NB4 (cell line): ENCODE measurements at regions not wholly inside any gene's neighbourhood (a gene's known extent, or its start where the extent isn't known, plus 50 kb on each side); places are given as distances from the start of the nearest gene placed in this dataset.

Experiments used
- CTCF ChIP-seq: IDR thresholded peaks from one replicate; pipeline ENCODE4 v1.5.1; 2012; ENCODE audit warnings: low read depth, low read length
- MAX ChIP-seq: IDR thresholded peaks from 2 replicates; pipeline ENCODE4 v1.6.1; 2011; ENCODE audit warnings: low read depth, low read length
- MYC ChIP-seq: IDR thresholded peaks from 2 replicates; pipeline ENCODE4 v1.6.1; 2011; ENCODE audit warnings: low read depth, low read length
- POLR2A ChIP-seq: IDR thresholded peaks from 2 replicates; pipeline ENCODE4 v1.6.1; 2011; ENCODE audit warnings: mild to moderate bottlenecking; ENCODE audit not compliant: insufficient read length; ENCODE audit errors: extremely low read depth

GRCh38 chr3:116512931-116513330 lies 67.6 kb upstream of the LSAMP start:
- TF ChIP-seq POLR2A (no peak), CTCF (no peak), MAX (no peak), MYC (no peak)
